ENCODE measurements at regions not wholly inside any gene's neighbourhood (a gene's known extent, or its start where the extent isn't known, plus 50 kb on each side); places are given as distances from the start of the nearest gene placed in this dataset.

GRCh38 chrX:7746856-7747255 lies 96.1 kb upstream of the VCX start:
- Mint-ChIP-seq H3K9me3 (ENCODE audit: insufficient read depth) (no peaks in the 10 kb centered on the region), H3K27me3 (no peaks in the 10 kb centered on the region), H3K4me3 (no peak overlapping the region), H3K27ac (no peak overlapping the region), H3K4me1 (no peaks in the 10 kb centered on the region)
- POLR2A ChIA-PET = no interaction called here
- intact Hi-C loops (cut with micrococcal nuclease) = no loop called here
- Histone ChIP-seq H2AFZ (ENCODE audit: insufficient read depth, low read depth, low read length, poor library complexity, severe bottlenecking) (no peak overlapping the region), H3K4me3 (ENCODE audit: control extremely low read depth in 1 of 5, extremely low read depth in 1 of 5, insufficient read depth in 1 of 5, low read depth in 2 of 5, low read length in 4 of 5) (no peak overlapping the region), H4K20me1 (ENCODE audit: control insufficient read depth, insufficient read depth, low read length, poor library complexity, severe bottlenecking) (no peaks in the 10 kb centered on the region), H3K9ac (ENCODE audit: low read length) (no peak overlapping the region), H3K79me2 (ENCODE audit: control insufficient read depth, insufficient read depth, low read length) (no peaks in the 10 kb centered on the region), H3K4me2 (replicated peaks; ENCODE audit: low read depth, low read length, poor library complexity, severe bottlenecking) (no peak overlapping the region), H3K4me1 (ENCODE audit: control insufficient read depth in 2 of 2, insufficient read depth in 2 of 2, low read length in 2 of 2) (no peaks in the 10 kb centered on the region), H3K9me3 (ENCODE audit: control extremely low read depth in 1 of 3, control insufficient read depth in 2 of 3, insufficient read depth in 1 of 3, low read length in 2 of 3) (no peaks in the 10 kb centered on the region), H3K36me3 (replicated peaks in 1 of 2; ENCODE audit: control extremely low read depth in 1 of 2, control insufficient read depth in 1 of 2, extremely low read depth in 1 of 2, insufficient read depth in 2 of 2, low read length in 1 of 2) (no peaks in the 10 kb centered on the region), H3K27ac (ENCODE audit: low read length in 2 of 2) (no peak overlapping the region), H3K27me3 (replicated peaks in 1 of 4; ENCODE audit: control extremely low read depth in 1 of 4, control insufficient read depth in 3 of 4, insufficient read depth in 4 of 4, low read length in 3 of 4) (no peaks in the 10 kb centered on the region)
- DNase-seq (no peak), ATAC-seq (ENCODE audit: low read depth) (no peak)
- CTCF ChIA-PET = no interaction called here
- TF ChIP-seq, protein P1, sequence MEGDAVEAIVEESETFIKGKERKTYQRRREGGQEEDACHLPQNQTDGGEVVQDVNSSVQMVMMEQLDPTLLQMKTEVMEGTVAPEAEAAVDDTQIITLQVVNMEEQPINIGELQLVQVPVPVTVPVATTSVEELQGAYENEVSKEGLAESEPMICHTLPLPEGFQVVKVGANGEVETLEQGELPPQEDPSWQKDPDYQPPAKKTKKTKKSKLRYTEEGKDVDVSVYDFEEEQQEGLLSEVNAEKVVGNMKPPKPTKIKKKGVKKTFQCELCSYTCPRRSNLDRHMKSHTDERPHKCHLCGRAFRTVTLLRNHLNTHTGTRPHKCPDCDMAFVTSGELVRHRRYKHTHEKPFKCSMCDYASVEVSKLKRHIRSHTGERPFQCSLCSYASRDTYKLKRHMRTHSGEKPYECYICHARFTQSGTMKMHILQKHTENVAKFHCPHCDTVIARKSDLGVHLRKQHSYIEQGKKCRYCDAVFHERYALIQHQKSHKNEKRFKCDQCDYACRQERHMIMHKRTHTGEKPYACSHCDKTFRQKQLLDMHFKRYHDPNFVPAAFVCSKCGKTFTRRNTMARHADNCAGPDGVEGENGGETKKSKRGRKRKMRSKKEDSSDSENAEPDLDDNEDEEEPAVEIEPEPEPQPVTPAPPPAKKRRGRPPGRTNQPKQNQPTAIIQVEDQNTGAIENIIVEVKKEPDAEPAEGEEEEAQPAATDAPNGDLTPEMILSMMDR (IDR thresholded peaks at IDR 0.05) = no peak
- no peak for TF ChIP-seq EZH2 (IDR thresholded peaks at IDR 0.05; ENCODE audit: borderline replicate concordance, insufficient read depth, low read depth, low read length, poor library complexity, severe bottlenecking)
- WGBS (ENCODE audit: insufficient coverage) = 100% methylated on average over 1 of the region's 5 CpGs

GRCh38 chrX:7730071-7730470 lies 112.9 kb upstream of the VCX start:
- ChIA-PET POLR2A (no interaction called here), CTCF (no interaction called here)
- Mint-ChIP-seq H3K27me3 (no peaks in the 10 kb centered on the region), H3K4me3 (no peak overlapping the region), H3K9me3 (ENCODE audit: insufficient read depth) (no peaks in the 10 kb centered on the region), H3K4me1 (no peaks in the 10 kb centered on the region), H3K27ac (no peak overlapping the region)
- H3K27me3 ChIP-seq (replicated peaks in 1 of 4; ENCODE audit: control extremely low read depth in 1 of 4, control insufficient read depth in 3 of 4, insufficient read depth in 4 of 4, low read length in 3 of 4) = no peaks in the 10 kb centered on the region
- no peak overlapping the region for H3K9ac ChIP-seq (ENCODE audit: low read length)
- no peak overlapping the region for H3K4me3 ChIP-seq (ENCODE audit: control extremely low read depth in 1 of 5, extremely low read depth in 1 of 5, insufficient read depth in 1 of 5, low read depth in 2 of 5, low read length in 4 of 5)
- H3K4me1 ChIP-seq (ENCODE audit: control insufficient read depth in 2 of 2, insufficient read depth in 2 of 2, low read length in 2 of 2) = no peaks in the 10 kb centered on the region
- no peaks in the 10 kb centered on the region for H3K36me3 ChIP-seq (replicated peaks in 1 of 2; ENCODE audit: control extremely low read depth in 1 of 2, control insufficient read depth in 1 of 2, extremely low read depth in 1 of 2, insufficient read depth in 2 of 2, low read length in 1 of 2)
- DNase-seq = no peak
- no peak overlapping the region for H3K27ac ChIP-seq (ENCODE audit: low read length in 2 of 2)
- H3K4me2 ChIP-seq (replicated peaks; ENCODE audit: low read depth, low read length, poor library complexity, severe bottlenecking) = no peak overlapping the region
- ATAC-seq (ENCODE audit: low read depth) = no peak
- no peaks in the 10 kb centered on the region for H3K79me2 ChIP-seq (ENCODE audit: control insufficient read depth, insufficient read depth, low read length)
- TF ChIP-seq EZH2 (IDR thresholded peaks at IDR 0.05; ENCODE audit: borderline replicate concordance, insufficient read depth, low read depth, low read length, poor library complexity, severe bottlenecking) = no peak
- TF ChIP-seq, protein P1 (IDR thresholded peaks at IDR 0.05) = no peak
- 92% methylated on average over 2 of the region's 2 CpGs for WGBS (ENCODE audit: insufficient coverage)
- no peaks in the 10 kb centered on the region for H4K20me1 ChIP-seq (ENCODE audit: control insufficient read depth, insufficient read depth, low read length, poor library complexity, severe bottlenecking)
- no peaks in the 10 kb centered on the region for H3K9me3 ChIP-seq (ENCODE audit: control extremely low read depth in 1 of 3, control insufficient read depth in 2 of 3, insufficient read depth in 1 of 3, low read length in 2 of 3)
- no peak overlapping the region for H2AFZ ChIP-seq (ENCODE audit: insufficient read depth, low read depth, low read length, poor library complexity, severe bottlenecking)
- intact Hi-C loops (cut with micrococcal nuclease) = no loop called here

All from B cell (primary cell).